Erythroblast (primary cell): ENCODE measurements at regions not wholly inside any gene's neighbourhood (a gene's known extent, or its start where the extent isn't known, plus 50 kb on each side); places are given as distances from the start of the nearest gene placed in this dataset.

ENCODE experiments used
- GATA1 ChIP-seq: IDR thresholded peaks from 2 replicates; pipeline ENCODE4 v1.6.1; 2011; ENCODE audit warnings: low read depth, mild to moderate bottlenecking, control low read depth, low read length, moderate library complexity
- POLR2A ChIP-seq: IDR thresholded peaks from 2 replicates; pipeline ENCODE4 v1.6.1; 2011; ENCODE audit warnings: mild to moderate bottlenecking, low read length

GRCh38 chrX:39258331-39258730, 457.1 kb downstream of the MID1IP1 start:
- TF ChIP-seq POLR2A (no peak), GATA1 (no peak)
